ENCODE measurements at regions not wholly inside any gene's neighbourhood (a gene's known extent, or its start where the extent isn't known, plus 50 kb on each side); places are given as distances from the start of the nearest gene placed in this dataset.
"Not testable (repeated sequence)": the region's sequence is repeated elsewhere in the genome, so short reads cannot be mapped to it uniquely, and the experiment has no call there.

DNA sequence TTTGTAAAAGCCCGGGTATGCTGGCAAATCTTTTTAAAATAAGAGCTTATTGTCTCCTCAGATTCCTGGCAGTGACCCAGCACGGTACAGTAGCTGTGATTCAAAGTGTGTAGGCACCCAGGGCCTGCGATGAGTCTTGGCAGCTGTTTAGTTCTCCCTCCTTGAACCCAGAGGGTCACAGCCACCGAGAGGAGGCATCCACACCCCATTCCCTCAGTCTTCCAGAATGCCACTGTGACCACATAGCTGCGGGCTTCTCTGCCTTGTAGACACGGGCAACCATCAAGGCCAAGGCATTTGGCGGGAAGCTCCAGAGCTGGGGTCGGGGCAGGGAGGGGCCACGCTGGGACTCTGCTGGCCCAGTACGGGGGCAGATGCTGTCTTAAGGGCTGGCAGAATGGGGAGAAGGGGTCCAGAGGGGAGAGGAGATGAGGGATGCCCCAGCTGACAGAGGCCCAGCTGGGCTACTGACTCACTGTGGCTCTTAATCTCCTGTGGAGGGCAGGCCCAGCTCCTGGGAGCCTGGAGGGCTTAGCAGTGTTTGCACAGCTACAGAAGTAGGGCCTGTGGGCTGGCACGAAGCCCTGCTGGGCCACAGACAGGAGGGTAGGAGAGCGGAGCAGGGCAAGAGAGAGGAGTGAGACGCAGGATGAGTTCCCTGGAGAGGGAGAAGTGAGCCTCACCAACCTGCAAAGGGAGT is 68.8 kb upstream of the DLG1 start:
- TF ChIP-seq, protein P1, sequence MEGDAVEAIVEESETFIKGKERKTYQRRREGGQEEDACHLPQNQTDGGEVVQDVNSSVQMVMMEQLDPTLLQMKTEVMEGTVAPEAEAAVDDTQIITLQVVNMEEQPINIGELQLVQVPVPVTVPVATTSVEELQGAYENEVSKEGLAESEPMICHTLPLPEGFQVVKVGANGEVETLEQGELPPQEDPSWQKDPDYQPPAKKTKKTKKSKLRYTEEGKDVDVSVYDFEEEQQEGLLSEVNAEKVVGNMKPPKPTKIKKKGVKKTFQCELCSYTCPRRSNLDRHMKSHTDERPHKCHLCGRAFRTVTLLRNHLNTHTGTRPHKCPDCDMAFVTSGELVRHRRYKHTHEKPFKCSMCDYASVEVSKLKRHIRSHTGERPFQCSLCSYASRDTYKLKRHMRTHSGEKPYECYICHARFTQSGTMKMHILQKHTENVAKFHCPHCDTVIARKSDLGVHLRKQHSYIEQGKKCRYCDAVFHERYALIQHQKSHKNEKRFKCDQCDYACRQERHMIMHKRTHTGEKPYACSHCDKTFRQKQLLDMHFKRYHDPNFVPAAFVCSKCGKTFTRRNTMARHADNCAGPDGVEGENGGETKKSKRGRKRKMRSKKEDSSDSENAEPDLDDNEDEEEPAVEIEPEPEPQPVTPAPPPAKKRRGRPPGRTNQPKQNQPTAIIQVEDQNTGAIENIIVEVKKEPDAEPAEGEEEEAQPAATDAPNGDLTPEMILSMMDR (IDR thresholded peaks at IDR 0.05; ENCODE audit: extremely low read depth, insufficient read depth, missing control alignments): no peak
- no peak for DNase-seq (ENCODE audit: low spot score)
- in situ Hi-C loops (cut with MboI; ENCODE audit: low pct_unique_long_range_greater_than_20kb, low sequenced_read_pairs, unreplicated experiment): no loop called here

DNA sequence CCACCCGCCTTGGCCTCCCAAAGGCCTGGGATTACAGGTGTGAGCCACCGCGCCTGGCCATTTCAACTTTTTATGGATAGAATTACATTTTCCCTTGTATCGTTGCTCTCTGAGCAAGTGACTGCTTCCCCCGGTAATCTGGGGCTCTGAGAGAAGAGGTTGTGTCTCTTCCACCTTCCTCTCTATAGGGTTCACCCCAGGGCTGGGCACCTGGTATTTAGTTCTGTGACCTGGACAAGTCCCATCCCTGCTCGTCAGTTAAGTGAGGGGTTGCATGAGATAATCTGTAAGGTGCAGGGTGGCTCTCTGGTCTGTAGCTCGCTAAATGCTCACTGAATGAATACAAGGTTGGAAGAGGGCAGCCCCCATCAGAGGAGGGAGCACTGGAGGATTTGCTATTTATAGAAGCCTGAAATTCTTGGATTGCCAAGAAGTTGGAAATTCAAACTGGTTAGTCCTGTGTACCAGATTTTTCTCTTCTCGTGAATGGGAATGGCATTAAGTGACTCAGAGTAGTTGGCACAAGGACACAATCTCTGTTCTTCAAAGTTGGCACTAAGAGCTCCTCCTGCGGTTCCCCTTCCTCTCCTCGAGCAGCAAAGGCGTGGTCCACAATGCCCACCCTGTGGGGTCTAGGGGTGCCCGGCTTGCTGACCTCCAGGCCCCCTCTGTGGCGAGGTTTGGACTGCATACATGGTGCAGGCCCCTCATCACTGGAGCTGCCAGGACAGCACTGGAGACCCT is 68.1 kb upstream of the DLG1 start:
- in situ Hi-C loops (cut with MboI; ENCODE audit: low pct_unique_long_range_greater_than_20kb, low sequenced_read_pairs, unreplicated experiment): no loop called here
- DNase-seq (ENCODE audit: low spot score): no peak
- TF ChIP-seq, protein P1 (IDR thresholded peaks at IDR 0.05; ENCODE audit: extremely low read depth, insufficient read depth, missing control alignments): no peak

DNA sequence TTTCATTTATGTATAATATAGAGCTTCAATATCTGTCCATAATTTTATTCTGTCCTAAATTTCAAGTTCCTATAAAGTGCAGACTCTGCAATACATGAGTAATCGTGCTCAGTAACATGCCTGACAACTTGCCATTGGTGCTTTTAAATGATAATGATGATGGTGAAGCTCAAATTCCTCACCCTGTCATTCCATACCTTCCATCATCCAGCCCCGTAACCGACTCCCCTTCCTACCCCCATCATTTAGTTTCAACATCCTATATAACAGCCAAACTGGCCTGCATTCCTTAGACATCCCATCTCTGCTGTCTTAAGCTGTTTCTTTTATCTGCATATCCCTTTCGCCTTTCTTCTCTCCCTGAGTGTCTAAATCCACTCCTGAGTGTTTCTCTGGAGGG is 67.2 kb upstream of the DLG1 start:
- no peak for DNase-seq (ENCODE audit: low spot score)
- in situ Hi-C loops (cut with MboI; ENCODE audit: low pct_unique_long_range_greater_than_20kb, low sequenced_read_pairs, unreplicated experiment): no loop called here
- TF ChIP-seq, protein P1 (IDR thresholded peaks at IDR 0.05; ENCODE audit: extremely low read depth, insufficient read depth, missing control alignments): no peak

DNA sequence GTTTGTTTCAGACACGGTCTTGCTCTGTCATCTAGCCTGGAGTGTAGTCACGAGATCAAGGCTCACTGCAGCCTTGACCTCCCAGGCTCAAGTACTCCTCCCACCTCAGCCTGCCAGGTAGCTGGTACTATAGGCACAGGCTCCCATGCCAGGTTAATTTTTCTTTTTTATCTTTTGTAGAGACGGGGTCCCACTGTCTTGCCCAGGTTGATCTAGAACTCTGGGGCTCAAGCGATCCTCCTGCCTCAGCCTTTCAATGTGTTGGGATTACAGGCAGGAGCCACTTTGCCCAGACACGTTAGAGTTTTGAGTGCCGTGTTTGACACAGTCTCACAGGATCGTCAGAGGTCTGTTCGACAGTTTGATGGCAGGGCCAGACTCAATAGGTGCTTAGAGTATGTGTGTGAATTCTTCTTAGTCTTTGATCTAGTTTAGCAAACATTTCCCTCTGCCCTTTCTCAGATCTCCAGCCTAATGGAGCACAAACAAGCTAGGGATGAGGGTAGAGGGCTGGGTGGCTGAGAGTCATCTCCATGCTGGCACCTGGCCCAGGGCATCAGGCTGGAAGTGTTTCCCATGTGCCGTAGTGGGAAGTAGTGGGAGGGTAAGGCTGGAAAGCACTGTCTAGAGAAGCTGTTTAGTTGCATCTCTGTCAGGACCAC is 66.1 kb upstream of the DLG1 start:
- TF ChIP-seq, protein P1 (IDR thresholded peaks at IDR 0.05; ENCODE audit: extremely low read depth, insufficient read depth, missing control alignments): no peak
- in situ Hi-C loops (cut with MboI; ENCODE audit: low pct_unique_long_range_greater_than_20kb, low sequenced_read_pairs, unreplicated experiment): no loop called here
- DNase-seq (ENCODE audit: low spot score): no peak

DNA sequence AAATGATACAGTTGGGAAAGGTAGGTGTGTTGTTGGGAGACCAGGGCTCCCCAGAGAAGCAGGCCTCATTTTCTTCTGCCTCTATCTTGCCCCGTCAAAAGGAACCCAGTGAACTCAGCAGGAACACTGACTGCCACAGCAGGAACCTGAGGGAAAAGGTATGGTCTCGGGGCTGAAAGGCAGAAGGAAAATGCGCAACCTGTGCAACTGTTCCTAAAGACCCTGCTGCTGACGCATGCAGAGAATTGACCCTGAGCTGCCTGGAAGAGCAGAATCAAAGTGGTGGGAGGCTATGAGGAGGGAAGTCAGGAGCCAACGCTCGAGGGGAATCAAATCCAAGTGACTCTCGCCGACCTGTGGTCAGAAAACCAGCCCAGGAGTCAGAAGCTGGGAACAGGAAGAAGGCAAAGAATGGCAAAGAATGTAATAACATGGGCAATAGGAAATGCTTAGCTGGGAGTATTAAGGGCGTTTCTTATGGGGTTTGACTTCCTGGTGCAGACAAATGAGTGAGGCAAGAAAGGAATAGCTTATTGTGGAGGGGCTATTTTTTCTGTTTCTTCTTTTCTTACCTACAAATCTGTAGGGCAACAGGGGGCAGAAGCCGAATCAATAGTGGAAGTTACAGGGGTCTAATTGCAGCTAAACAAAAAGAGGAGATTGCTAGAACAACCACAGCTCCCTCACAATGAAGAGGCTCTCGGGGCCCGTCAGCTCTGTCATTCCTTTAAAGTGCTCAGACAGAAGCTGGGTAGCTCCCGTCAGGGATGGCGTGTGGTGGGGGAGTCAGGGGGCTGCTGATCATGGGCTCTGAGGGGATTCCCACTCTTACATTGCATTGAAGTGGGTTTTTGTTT is 65.4 kb upstream of the DLG1 start:
- no peak for DNase-seq (ENCODE audit: low spot score)
- in situ Hi-C loops (cut with MboI; ENCODE audit: low pct_unique_long_range_greater_than_20kb, low sequenced_read_pairs, unreplicated experiment): no loop called here
- TF ChIP-seq, protein P1 (IDR thresholded peaks at IDR 0.05; ENCODE audit: extremely low read depth, insufficient read depth, missing control alignments): no peak

DNA sequence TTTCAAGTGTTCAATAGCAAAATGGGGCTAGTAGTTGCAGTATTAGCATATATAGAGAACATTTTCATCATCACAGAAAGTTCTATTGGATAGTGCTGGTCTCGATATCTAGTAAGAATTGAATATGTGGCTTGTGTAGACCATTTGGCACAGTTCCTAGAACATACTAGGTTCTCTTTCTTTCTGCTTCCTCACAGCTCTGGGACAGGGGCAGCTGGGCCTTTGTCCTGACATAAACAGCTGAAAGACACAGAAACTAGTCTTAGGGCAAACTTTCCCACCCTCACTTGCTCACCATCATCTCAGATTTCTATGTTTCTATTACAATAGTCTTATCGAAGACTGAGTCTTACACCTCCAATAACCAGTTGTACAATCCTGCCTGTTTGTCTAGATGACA is 63.7 kb upstream of the DLG1 start:
- TF ChIP-seq, protein P1 (IDR thresholded peaks at IDR 0.05; ENCODE audit: extremely low read depth, insufficient read depth, missing control alignments): no peak
- in situ Hi-C loops (cut with MboI; ENCODE audit: low pct_unique_long_range_greater_than_20kb, low sequenced_read_pairs, unreplicated experiment): no loop called here
- DNase-seq (ENCODE audit: low spot score): no peak

DNA sequence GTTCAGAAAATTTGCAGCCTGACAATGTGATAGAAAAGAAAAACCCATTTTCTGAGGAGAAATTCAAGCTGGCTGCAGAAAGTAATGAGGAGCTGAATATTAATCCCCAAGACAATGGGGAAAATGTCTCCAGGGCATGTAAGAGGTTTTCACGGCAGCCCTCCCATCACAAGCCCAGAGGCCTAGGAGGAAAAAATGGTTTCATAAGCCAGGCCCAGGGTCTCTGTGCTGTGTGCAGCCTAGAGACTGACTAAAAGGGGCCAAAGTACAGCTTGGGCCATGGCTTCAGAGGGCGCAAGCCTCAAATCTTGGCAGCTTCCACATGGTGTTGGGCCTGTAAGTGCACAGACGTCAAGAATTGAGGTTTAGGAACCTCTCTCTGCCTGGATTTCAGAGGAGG is 61.7 kb upstream of the DLG1 start:
- DNase-seq (ENCODE audit: low spot score); in situ Hi-C loops (cut with MboI; ENCODE audit: low pct_unique_long_range_greater_than_20kb, low sequenced_read_pairs, unreplicated experiment): not testable (repeated sequence)

DNA sequence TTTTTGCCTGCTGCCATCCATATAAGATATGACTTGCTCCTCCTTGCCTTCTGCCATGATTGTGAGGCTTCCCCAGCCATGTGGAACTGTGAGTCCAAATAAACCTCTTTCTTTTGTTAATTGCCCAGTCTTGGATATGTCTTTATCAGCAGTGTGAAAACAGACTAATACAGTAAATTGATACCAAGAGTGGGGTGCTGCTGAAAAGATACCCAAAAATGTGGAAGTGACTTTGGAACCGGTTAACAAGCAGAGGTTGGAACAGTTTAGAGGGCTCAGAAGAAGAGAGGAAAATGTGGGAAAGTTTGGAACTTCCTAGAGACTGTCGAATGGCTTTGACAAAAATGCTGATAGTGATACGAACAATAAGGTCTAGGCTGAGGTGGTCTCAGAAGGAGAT is 61.1 kb upstream of the DLG1 start:
- DNase-seq (ENCODE audit: low spot score); in situ Hi-C loops (cut with MboI; ENCODE audit: low pct_unique_long_range_greater_than_20kb, low sequenced_read_pairs, unreplicated experiment): not testable (repeated sequence)
